ENCODE measurements at regions not wholly inside any gene's neighbourhood (a gene's known extent, or its start where the extent isn't known, plus 50 kb on each side); places are given as distances from the start of the nearest gene placed in this dataset.
A peak's percentile ranks its signal among the peaks of the same experiment; 100 is the strongest.

- H3K9me3 ChIP-seq, result peaks cover 0 to 11% (median 0%) of the 10 kb centered on the region in 8 donors
- 71 to 73% (median 71%) methylated on average over 4 of the region's 4 CpGs for whole genome bisulfite sequencing, 5 donors
- intact Hi-C loops (cut with DNase I; ENCODE audit: low total_unique reads), result no loop called here
Observed at GRCh38 chr3:34983631-34984030, 655.7 kb upstream of the ARPP21 start.

GRCh38 chr3:34988296-34988695 is 651.0 kb upstream of the ARPP21 start:
- intact Hi-C loops (cut with DNase I; ENCODE audit: low total_unique reads), result no loop called here
- WGBS, 5 donors, result 89 to 94% (median 92%) methylated on average over 7 to 22 of the region's 22 CpGs
- peak; percentile 61 for DNase-seq

More at GRCh38 chr3:34983631-34984030, 655.7 kb upstream of the ARPP21 start:
- H3K4me3 ChIP-seq, result no peak overlapping the region
- TF ChIP-seq POLR2A (IDR thresholded peaks at IDR 0.05), result no peak
- no peak for TF ChIP-seq POLR2AphosphoS5 (IDR thresholded peaks at IDR 0.05)
- TF ChIP-seq CTCF (IDR thresholded peaks at IDR 0.05 in 8 of 11, conservative IDR thresholded peaks at IDR 0.05 in 3 of 11), result no peak
- DNase-seq, result no peak
- H3K27me3 ChIP-seq (replicated peaks in 1 of 7), result no peaks in the 10 kb centered on the region
- H3K27ac ChIP-seq, result no peak overlapping the region
- no peaks in the 10 kb centered on the region for H3K4me1 ChIP-seq
- H3K36me3 ChIP-seq, result no peaks in the 10 kb centered on the region

GRCh38 chr3:34995796-34996430 is 643.4 kb upstream of the ARPP21 start:
- H3K27ac ChIP-seq, result no peak overlapping the region
- H3K27me3 ChIP-seq (replicated peaks in 1 of 7), result no peaks in the 10 kb centered on the region
- no peaks in the 10 kb centered on the region for H3K4me1 ChIP-seq
- no peaks in the 10 kb centered on the region for H3K9me3 ChIP-seq
- intact Hi-C loops (cut with DNase I; ENCODE audit: low total_unique reads), result no loop called here
- no peak for DNase-seq
- no peaks in the 10 kb centered on the region for H3K36me3 ChIP-seq
- no peak overlapping the region for H3K4me3 ChIP-seq
- 39 to 55% (median 50%) methylated on average over 2 of the region's 2 CpGs for WGBS, 5 donors
- TF ChIP-seq CTCF (IDR thresholded peaks at IDR 0.05 in 8 of 11, conservative IDR thresholded peaks at IDR 0.05 in 3 of 11) (no peak), POLR2AphosphoS5 (IDR thresholded peaks at IDR 0.05) (no peak), POLR2A (IDR thresholded peaks at IDR 0.05) (no peak)

More at GRCh38 chr3:34988296-34988695, 651.0 kb upstream of the ARPP21 start:
- Histone ChIP-seq H3K4me3 (no peak overlapping the region), H3K4me1 (no peaks in the 10 kb centered on the region), H3K27me3 (replicated peaks in 1 of 7) (no peaks in the 10 kb centered on the region), H3K27ac (no peak overlapping the region), H3K36me3 (no peaks in the 10 kb centered on the region), H3K9me3 (peaks cover 0 to 21% (median 0%) of the 10 kb centered on the region in 8 donors)
- no peak for TF ChIP-seq POLR2A (IDR thresholded peaks at IDR 0.05)
- TF ChIP-seq CTCF (IDR thresholded peaks at IDR 0.05 in 8 of 11, conservative IDR thresholded peaks at IDR 0.05 in 3 of 11), result no peak
- TF ChIP-seq POLR2AphosphoS5 (IDR thresholded peaks at IDR 0.05), result no peak

- no peak for DNase-seq
- H3K27ac ChIP-seq, result no peak overlapping the region
- TF ChIP-seq POLR2AphosphoS5 (IDR thresholded peaks at IDR 0.05) (no peak), CTCF (IDR thresholded peaks at IDR 0.05 in 8 of 11, conservative IDR thresholded peaks at IDR 0.05 in 3 of 11) (no peak), POLR2A (IDR thresholded peaks at IDR 0.05) (no peak)
- no peaks in the 10 kb centered on the region for H3K9me3 ChIP-seq
- H3K27me3 ChIP-seq (replicated peaks in 1 of 7), result no peaks in the 10 kb centered on the region
- H3K4me1 ChIP-seq, result no peaks in the 10 kb centered on the region
- H3K36me3 ChIP-seq, result no peaks in the 10 kb centered on the region
- 66 to 90% (median 74%) methylated on average over 2 of the region's 2 CpGs for WGBS, 5 donors
- intact Hi-C loops (cut with DNase I; ENCODE audit: low total_unique reads), result no loop called here
- no peak overlapping the region for H3K4me3 ChIP-seq
Observed at GRCh38 chr3:34998902-34999301, 640.4 kb upstream of the ARPP21 start.

All from spleen (tissue), 11 donors.